Activated CD4-positive, alpha-beta T cell treated with anti-CD3 and anti-CD28 coated beads, Interleukin-2, amount 10 ng/mL, durations not matched to agents 7 days and 5 days (primary cell): ENCODE measurements at regions not wholly inside any gene's neighbourhood (a gene's known extent, or its start where the extent isn't known, plus 50 kb on each side); places are given as distances from the start of the nearest gene placed in this dataset.
"Not testable (repeated sequence)": the region's sequence is repeated elsewhere in the genome, so short reads cannot be mapped to it uniquely, and the experiment has no call there.

Source experiments
- CTCF ChIA-PET: fragments of 350-600 bp; sonication (Branson Sonifier 250); formaldehyde crosslinking; loops from one replicate; lab custom pipeline; 2021; ENCODE audit warnings: antibody characterized with exemption; lab: Charles Lee
- POLR2A ChIA-PET: fragments of 350-600 bp; sonication (Branson Sonifier 250); formaldehyde crosslinking; loops from one replicate; lab custom pipeline; 2021; ENCODE audit warnings: antibody characterized with exemption; lab: Charles Lee
- DNase-seq: peaks from one replicate; pipeline ENCODE4 v3.0.0-alpha.2; 2020
- H3K27ac Mint-ChIP-seq: one replicate; pipeline ENCODE4 v1.8.0; 2021; ENCODE audit warnings: mild to moderate bottlenecking, moderate library complexity, mixed read lengths
- H3K27me3 Mint-ChIP-seq: one replicate; pipeline ENCODE4 v1.8.0; 2021; ENCODE audit warnings: mixed read lengths
- H3K36me3 Mint-ChIP-seq: one replicate; pipeline ENCODE4 v1.8.0; 2021; ENCODE audit warnings: low read depth, mixed read lengths
- H3K4me1 Mint-ChIP-seq: one replicate; pipeline ENCODE4 v1.8.0; 2021; ENCODE audit warnings: mixed read lengths
- H3K4me3 Mint-ChIP-seq: one replicate; pipeline ENCODE4 v1.8.0; 2021; ENCODE audit warnings: mild to moderate bottlenecking, moderate library complexity, mixed read lengths
- H3K9me3 Mint-ChIP-seq: one replicate; pipeline ENCODE4 v1.8.0; 2021; ENCODE audit warnings: mixed read lengths

- CTCF ChIA-PET: interaction anchor here (0.6 kb wide), 1 partner anchor 855 kb away, joined by 7 read pairs; no protein-coding TSS in a partner anchor
- H3K4me1 Mint-ChIP-seq: no peaks in the 10 kb centered on the region
- POLR2A ChIA-PET: no interaction called here
- no peak for DNase-seq
- no peaks in the 10 kb centered on the region for H3K9me3 Mint-ChIP-seq
- H3K27me3 Mint-ChIP-seq: no peaks in the 10 kb centered on the region
- H3K36me3 Mint-ChIP-seq: no peaks in the 10 kb centered on the region
- H3K27ac Mint-ChIP-seq: no peak overlapping the region
- no peak overlapping the region for H3K4me3 Mint-ChIP-seq
Observed at GRCh38 chr1:242613266-242613815, 88.8 kb upstream of the PLD5 start.

- POLR2A ChIA-PET: no interaction called here
- no peaks in the 10 kb centered on the region for H3K36me3 Mint-ChIP-seq
- H3K27me3 Mint-ChIP-seq: no peaks in the 10 kb centered on the region
- H3K4me1 Mint-ChIP-seq: no peaks in the 10 kb centered on the region
- H3K4me3 Mint-ChIP-seq: no peak overlapping the region
- no peaks in the 10 kb centered on the region for H3K9me3 Mint-ChIP-seq
- H3K27ac Mint-ChIP-seq: no peak overlapping the region
- no peak for DNase-seq
- CTCF ChIA-PET: no interaction called here
Observed at GRCh38 chr1:242610209-242610608, 85.7 kb upstream of the PLD5 start.

GRCh38 chr1:242605521-242605920, 81.0 kb upstream of the PLD5 start:
- no peak for DNase-seq
- H3K27ac Mint-ChIP-seq: no peak overlapping the region
- no peaks in the 10 kb centered on the region for H3K36me3 Mint-ChIP-seq
- H3K9me3 Mint-ChIP-seq: no peaks in the 10 kb centered on the region
- H3K4me1 Mint-ChIP-seq: no peaks in the 10 kb centered on the region
- no peak overlapping the region for H3K4me3 Mint-ChIP-seq
- H3K27me3 Mint-ChIP-seq: no peaks in the 10 kb centered on the region
- POLR2A ChIA-PET: no interaction called here
- CTCF ChIA-PET: no interaction called here

- ChIA-PET POLR2A (no interaction called here), CTCF (no interaction called here)
- DNase-seq: no peak
- Mint-ChIP-seq H3K27me3 (no peaks in the 10 kb centered on the region), H3K4me1 (no peaks in the 10 kb centered on the region), H3K4me3 (no peak overlapping the region), H3K9me3 (peaks cover 4% of the 10 kb centered on the region), H3K27ac (no peak overlapping the region), H3K36me3 (no peaks in the 10 kb centered on the region)
Observed at GRCh38 chr1:242602001-242602400, 77.5 kb upstream of the PLD5 start.

GRCh38 chr1:242593756-242594155, 69.3 kb upstream of the PLD5 start:
- POLR2A ChIA-PET, H3K27ac Mint-ChIP-seq, H3K9me3 Mint-ChIP-seq, H3K27me3 Mint-ChIP-seq, CTCF ChIA-PET, H3K4me1 Mint-ChIP-seq, H3K36me3 Mint-ChIP-seq, DNase-seq, H3K4me3 Mint-ChIP-seq: not testable (repeated sequence)

- Mint-ChIP-seq H3K9me3 (no peaks in the 10 kb centered on the region), H3K36me3 (no peaks in the 10 kb centered on the region), H3K4me1 (no peaks in the 10 kb centered on the region), H3K27me3 (no peaks in the 10 kb centered on the region), H3K27ac (no peak overlapping the region), H3K4me3 (no peak overlapping the region)
- ChIA-PET CTCF (no interaction called here), POLR2A (no interaction called here)
- DNase-seq: no peak
Observed at GRCh38 chr1:242586360-242586680, 61.8 kb upstream of the PLD5 start.

- Mint-ChIP-seq H3K27me3 (no peaks in the 10 kb centered on the region), H3K27ac (no peak overlapping the region), H3K4me1 (no peaks in the 10 kb centered on the region), H3K4me3 (no peak overlapping the region), H3K9me3 (no peaks in the 10 kb centered on the region), H3K36me3 (no peaks in the 10 kb centered on the region)
- no peak for DNase-seq
- POLR2A ChIA-PET: no interaction called here
- CTCF ChIA-PET: no interaction called here
Observed at GRCh38 chr1:242585616-242586359, 61.3 kb upstream of the PLD5 start.

GRCh38 chr1:242582669-242583068, 58.2 kb upstream of the PLD5 start:
- no peak for DNase-seq
- ChIA-PET POLR2A (no interaction called here), CTCF (no interaction called here)
- H3K4me1 Mint-ChIP-seq: no peaks in the 10 kb centered on the region
- H3K27me3 Mint-ChIP-seq: no peaks in the 10 kb centered on the region
- H3K36me3 Mint-ChIP-seq: no peaks in the 10 kb centered on the region
- H3K27ac Mint-ChIP-seq: no peak overlapping the region
- no peaks in the 10 kb centered on the region for H3K9me3 Mint-ChIP-seq
- H3K4me3 Mint-ChIP-seq: no peak overlapping the region

GRCh38 chr1:242579528-242580235, 55.2 kb upstream of the PLD5 start:
- ChIA-PET POLR2A (no interaction called here), CTCF (no interaction called here)
- Mint-ChIP-seq H3K4me3 (no peak overlapping the region), H3K9me3 (no peaks in the 10 kb centered on the region), H3K4me1 (no peaks in the 10 kb centered on the region), H3K36me3 (no peaks in the 10 kb centered on the region), H3K27ac (no peak overlapping the region), H3K27me3 (no peaks in the 10 kb centered on the region)
- no peak for DNase-seq
